A549 (cell line): ENCODE measurements at regions not wholly inside any gene's neighbourhood (a gene's known extent, or its start where the extent isn't known, plus 50 kb on each side); places are given as distances from the start of the nearest gene placed in this dataset.

Source experiments
- CEBPB ChIP-seq, 2 experiments: fragments of >200 bp in 1 of 2; sonication (Bioruptor Twin) in 1 of 2; formaldehyde crosslinking in 1 of 2; IDR thresholded peaks; 2 replicates each; pipeline ENCODE4 v1.6.1; 2012 to 2016
- CHD2 ChIP-seq: fragments of 150-350 bp; IDR thresholded peaks from 2 replicates; pipeline ENCODE4 v1.6.1; 2014; ENCODE audit warnings: low read length; ENCODE audit not compliant: partially characterized antibody
- EP300 ChIP-seq, 2 experiments: fragments of >200 bp; sonication (Bioruptor Twin); formaldehyde crosslinking; IDR thresholded peaks; 2 replicates in 1 of 2; 3 replicates in 1 of 2; pipeline ENCODE4 v1.6.1; 2016 to 2017
- RCOR1 ChIP-seq: fragments of 150-350 bp; IDR thresholded peaks from 2 replicates; pipeline ENCODE4 v1.6.1; 2014; ENCODE audit warnings: antibody characterized with exemption, low read length, low read depth
- RFX5 ChIP-seq: fragments of 450-650 bp; IDR thresholded peaks from 2 replicates; pipeline ENCODE4 v1.7.1; 2014; ENCODE audit warnings: antibody characterized with exemption, mild to moderate bottlenecking, moderate library complexity
- TF ChIP-seq, protein P1 (sequence below): IDR thresholded peaks from 2 replicates; pipeline ENCODE4 v1.6.1; 2012; ENCODE audit warnings: low read depth, borderline replicate concordance

DNA sequence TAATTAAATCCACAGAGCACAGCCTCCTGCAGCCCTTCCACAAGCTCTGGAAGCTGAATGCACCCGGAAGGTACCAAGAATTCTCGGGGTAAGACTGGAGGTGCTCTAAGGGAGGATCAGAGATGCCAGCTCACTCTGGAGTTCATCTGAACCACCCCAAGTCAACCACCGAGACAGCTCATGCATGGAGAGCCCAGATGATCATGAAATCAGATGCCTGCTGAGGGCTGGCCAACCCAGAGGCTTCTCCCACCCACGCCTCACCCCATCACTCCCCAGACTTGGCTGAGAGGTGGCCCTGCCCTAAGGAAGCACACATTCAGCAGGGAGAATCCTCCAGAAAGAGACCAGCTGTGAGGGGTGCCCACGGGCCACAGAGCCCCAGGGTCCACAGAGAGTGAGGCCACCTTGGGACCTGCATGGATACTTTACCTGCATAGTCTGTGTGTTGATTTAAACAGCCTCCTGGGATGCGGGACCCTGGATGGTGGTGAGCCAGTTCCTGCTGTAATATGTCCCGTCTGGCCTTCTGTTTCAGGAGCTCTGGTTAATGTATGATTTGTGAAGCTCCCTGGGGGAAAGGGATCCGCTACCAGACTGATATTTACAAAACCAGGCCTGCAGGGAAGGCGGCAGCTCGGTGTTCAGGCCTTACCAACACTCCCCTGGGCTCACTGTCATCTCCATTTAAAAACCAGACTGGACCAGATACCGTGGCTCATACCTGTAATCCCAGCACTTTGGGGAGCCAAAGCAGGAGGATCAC is 64.9 kb downstream of the INSIG1 start:
- no peak for TF ChIP-seq EP300 (IDR thresholded peaks at IDR 0.05)
- TF ChIP-seq, protein P1, sequence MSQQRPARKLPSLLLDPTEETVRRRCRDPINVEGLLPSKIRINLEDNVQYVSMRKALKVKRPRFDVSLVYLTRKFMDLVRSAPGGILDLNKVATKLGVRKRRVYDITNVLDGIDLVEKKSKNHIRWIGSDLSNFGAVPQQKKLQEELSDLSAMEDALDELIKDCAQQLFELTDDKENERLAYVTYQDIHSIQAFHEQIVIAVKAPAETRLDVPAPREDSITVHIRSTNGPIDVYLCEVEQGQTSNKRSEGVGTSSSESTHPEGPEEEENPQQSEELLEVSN = no peak
- no peak for TF ChIP-seq CHD2
- no peak for TF ChIP-seq RCOR1
- TF ChIP-seq CEBPB (IDR thresholded peaks at IDR 0.05) = no peak
- no peak for TF ChIP-seq RFX5
